Stimulated activated CD4-positive, alpha-beta T cell treated with anti-CD3 and anti-CD28 coated beads, Interleukin-4, amount 100 ng/mL, for 48 hours (primary cell): ENCODE measurements at regions not wholly inside any gene's neighbourhood (a gene's known extent, or its start where the extent isn't known, plus 50 kb on each side); places are given as distances from the start of the nearest gene placed in this dataset.

Experiments used
- DNase-seq, 2 donors: peaks; one replicate each; pipeline ENCODE4 v3.0.0-alpha.2; 2020; ENCODE audit warnings: low read depth in 2 of 2

DNA sequence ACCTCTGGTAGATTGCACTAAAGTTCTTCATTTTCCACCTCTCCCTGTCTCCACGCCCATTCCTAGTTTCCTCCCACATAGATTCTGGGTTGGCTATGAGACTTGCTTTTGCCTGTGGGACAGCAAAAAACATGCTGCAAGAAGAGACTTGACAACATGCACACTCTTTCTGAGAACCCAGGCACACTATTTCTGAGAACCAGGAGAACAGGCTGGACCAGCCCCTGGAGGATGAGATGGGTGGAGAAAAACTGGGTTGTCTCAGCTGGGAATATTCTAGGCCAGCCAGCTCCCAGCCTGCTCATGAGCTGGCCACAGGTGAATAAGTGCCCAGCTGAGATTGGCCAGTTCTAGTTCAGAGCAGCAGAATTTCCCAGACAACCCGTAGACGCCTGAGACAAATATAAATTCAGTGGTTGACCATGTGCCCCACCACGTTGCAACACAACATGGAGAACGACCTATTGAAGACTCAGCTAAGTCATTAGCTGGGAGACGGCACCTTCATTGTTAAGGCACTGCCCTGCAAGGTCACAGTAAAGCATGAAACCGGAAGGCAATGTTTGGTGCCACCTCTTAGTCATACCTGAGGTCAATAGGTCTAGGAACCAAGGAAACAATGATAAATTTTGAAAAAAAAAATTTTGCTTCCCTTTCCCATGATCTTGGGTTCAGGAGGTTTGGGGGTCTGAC is 92.7 kb upstream of the AKR1E2 start:
- no peak for DNase-seq

DNA sequence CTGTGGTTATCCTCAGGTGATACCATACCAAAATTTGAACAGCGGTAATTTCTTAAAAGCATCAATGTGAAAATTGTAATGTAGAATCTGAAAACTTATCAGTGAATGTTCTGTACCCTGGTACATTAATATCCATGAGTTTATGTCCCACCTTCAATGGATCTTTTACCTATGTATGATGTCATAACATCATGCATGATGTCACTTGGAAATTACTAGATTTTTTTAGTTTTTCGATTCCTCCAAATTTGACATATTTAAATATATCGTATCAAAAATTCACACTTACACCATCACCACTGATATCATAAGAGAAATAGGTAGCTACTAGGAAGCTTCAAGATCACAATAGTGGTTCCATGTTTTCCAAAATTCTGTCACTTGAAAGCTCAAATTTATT is 95.0 kb upstream of the AKR1E2 start:
- DNase-seq = no peak

DNA sequence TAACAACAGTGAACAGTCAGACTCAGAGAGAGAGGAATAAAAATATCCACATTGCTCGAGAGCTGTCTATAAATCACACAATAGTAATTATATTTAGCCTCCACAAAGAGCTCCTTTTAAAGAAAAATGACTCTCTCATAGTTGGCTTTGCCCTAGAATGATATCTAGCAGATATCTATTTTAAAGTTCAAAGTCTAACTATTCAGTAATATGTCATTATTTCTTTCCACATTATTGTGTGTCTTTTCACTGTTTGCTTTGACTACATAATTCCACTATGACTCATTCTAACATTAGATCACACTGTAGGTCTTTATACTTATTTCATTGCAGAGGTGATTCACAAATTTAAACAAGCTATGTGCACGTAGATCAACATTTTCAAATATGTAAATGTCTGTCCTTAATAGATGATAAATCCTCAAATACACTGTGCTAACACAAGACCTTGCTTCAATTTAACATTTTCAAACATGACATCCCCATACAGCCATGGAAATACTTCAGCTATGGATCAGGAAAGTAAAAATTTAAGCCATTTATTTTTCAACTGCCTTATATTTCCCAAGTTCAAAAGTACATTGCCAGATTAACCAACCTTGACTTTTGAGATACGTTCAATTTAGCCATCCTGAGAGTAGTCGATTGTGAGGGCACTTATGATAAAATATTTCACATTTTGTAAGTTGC is 99.9 kb upstream of the AKR1E2 start:
- DNase-seq = no peak

DNA sequence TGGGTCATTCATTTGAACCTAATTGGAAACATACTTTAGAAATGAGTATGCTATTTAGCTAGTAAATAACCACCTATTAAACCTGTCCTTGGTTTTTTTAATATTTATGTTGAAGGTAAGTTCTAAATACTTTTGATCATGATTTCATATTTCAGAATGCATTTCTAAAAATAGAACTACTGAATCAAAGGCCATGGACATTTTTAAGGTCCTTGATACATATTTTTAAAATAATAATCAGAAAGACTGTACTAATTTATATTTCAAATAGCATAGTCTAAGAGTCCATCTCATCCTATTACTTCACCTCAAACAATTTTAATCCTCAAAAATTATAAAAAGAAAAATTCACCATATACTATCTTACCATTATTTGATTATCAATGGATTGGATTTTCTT is 102.1 kb upstream of the AKR1E2 start:
- DNase-seq = no peak

DNA sequence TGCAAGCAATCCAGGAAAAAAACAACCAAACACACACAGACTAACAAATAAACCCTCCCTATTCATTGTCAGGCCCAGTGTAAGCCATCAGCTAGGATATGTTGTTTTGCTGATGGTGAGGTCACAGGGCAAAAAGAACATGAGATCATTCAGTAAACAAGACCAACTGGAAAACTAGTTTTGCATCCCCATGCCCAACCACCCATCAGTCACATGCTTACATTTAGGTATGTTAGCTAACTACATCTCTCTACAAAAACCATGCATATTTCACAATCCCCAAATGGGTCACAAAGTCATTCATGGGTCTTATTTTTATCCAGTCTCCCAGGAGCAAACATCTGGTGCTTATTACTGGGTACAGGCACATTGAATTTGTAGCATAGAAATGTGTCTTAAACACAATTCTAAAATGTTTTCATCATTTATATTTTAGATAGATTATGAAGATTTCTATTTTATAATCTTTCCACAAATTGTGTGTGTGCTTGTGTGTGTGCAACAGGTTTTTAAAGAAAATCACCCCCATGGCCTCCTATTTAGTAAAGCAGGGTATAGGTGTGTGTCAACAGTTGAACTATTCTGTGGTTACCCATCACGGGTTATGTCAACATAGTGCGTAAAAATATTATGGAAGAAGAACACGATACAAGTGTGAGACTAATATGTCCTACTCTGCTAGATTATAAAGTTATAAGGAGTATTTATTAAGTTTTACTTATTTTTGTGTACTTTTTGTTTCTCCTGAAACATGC is 103.8 kb upstream of the AKR1E2 start:
- DNase-seq = no peak

DNA sequence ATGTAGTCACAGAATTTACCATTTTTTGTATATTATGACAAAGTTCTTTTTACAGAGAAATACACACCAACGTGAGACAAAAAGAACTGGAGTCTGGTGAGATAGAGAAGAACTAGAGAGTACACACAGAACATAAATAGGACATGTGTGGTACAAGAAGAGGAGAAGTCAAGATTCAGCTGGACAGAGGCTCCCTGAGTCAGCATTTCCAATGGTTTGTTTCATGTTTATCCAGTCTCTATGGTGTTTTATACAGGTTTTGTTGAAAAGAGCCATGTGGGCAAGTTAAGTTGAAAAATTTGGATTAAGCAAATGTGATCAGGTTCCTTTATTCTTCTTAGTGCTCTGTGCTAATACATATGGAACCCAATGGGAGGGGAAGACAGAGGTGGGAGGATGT is 105.5 kb upstream of the AKR1E2 start:
- DNase-seq = no peak

DNA sequence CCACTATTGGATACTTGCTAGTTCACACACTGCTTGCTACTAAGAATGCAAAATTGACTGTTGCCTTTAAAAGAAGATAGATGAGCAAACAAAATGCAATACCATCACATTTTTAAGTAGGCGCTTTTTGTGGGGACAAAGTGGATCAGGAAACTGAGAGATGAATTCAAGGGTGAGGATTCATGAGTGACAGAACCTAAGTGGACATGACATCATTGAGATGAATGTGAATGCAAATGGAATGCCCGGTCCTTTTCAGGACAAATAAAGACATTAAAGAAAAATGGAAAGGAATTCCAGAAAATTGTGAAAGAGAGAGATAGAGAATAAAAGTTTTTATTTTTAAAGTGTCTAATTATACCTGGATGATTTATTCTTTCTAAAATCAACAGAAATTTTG is 106.3 kb upstream of the AKR1E2 start:
- no peak for DNase-seq

DNA sequence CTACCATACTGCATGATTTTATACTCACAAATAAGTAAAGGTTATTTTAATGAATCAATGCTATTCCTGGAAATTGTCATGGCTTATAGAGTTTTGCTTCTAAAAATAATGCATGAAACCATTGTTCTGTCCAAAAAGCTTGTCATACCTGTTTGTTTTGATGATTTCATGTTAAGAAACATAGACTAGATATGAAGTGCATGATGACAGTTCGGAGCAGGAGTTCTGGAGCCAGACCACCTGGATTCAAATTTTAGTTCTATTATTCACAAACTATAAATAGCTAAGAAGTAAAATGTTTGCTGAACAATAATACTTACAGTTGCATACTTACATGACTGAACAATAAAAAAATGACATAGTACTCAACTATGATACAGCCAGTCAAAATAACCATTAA is 107.0 kb upstream of the AKR1E2 start:
- DNase-seq = no peak

DNA sequence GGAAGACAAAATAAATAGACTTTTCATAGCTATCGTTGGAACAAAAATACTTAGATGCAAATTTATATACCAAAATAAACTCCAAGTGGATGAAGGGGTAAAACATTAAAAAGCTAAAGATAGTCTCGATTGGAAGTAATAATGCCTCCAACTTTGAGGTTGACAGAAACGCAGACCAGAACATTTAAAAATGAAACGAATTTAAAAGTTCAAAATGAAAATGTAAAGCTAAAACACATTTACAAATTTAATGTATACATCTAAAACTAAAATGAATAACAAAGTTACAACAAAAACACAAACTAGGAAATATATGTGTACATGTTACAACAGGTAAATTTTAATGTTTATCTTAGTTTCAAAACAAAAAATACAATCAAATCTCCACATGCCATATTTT is 107.5 kb upstream of the AKR1E2 start:
- no peak for DNase-seq

DNA sequence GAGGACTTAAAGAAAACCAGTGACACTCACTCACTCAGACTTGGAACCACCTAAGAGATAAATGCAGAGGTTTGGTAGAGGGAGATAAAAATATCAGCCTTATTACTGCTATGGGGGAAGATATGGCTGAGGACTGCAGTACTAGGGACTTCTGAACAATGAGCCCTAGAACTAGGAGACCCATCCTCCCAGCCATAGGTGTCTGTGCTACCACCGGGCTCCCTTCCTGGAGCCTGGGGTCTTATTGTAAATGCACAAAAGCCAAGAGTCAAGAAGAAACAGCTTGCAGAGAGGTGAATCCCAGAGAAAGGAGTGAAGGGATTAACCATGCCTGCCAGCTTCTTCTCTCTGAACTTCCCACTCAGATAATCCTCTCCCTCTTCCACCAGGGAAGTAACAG is 108.3 kb upstream of the AKR1E2 start:
- DNase-seq = no peak

DNA sequence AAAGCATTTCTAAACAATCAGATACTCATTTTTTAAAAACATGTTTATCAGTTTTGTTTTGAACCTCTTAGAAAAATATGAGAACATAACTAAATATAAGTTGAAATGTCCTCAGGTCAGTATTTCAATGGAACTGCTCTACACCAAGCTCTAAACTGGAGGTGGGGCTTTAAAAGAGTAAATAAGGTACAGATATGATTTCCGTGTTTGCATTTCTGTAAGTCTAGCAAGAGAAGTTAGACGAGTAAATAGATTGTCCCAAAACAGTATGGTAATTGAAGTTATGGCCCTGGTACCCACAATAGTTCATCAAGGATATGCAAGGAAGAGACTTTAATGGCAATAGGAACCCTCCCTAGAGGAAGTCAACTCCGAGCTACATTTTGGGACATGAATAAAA is 115.1 kb upstream of the AKR1E2 start:
- no peak for DNase-seq

DNA sequence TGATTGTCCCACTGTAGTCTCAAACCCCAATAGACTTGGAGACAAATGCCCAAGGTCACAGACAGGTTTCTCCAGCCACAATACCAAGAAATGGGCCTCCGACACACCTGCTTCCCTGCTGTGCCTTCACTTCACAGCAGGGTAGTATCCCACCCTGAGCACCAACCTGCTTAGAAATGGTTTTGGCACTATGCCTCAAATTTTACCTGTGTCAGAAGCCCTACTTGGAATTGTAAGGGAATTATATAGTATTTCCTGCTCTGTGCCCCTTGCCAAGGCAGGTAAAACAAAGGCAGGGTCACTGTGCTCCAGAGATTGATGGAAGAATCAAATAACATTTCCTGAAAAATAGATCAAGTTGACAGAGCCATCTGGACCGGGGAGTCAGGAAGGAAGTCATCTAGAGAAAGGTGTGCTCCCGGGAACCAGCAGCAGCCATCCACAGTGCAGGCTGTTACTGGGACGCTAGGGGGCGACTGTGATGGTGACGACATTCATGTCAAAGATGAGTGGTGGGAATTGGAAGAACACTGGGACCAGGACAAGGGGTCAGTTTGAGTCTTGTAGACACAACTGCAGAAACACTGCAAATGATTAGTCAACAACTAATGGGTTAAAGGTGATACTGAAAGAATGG is 117.8 kb upstream of the AKR1E2 start:
- peak; percentile 17 to 19 for DNase-seq

DNA sequence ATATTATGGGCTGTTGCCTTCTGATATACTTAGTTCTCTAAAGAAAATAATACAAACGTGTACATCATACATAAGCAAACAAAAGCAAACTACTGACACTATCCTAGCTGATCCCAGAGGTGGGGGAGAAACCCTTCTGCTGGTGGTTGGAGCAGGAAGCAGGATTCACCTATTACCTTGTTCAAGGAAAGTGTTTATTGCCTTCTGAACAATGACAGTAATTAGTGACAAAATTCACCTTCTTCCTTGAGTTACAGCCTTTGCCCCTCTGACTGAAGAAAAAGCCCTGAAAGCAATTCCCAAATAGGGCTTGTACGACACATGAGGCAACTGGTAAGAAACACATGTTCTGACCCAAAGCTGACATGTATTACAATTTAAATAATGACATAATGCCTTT is 118.8 kb upstream of the AKR1E2 start:
- DNase-seq = no peak

DNA sequence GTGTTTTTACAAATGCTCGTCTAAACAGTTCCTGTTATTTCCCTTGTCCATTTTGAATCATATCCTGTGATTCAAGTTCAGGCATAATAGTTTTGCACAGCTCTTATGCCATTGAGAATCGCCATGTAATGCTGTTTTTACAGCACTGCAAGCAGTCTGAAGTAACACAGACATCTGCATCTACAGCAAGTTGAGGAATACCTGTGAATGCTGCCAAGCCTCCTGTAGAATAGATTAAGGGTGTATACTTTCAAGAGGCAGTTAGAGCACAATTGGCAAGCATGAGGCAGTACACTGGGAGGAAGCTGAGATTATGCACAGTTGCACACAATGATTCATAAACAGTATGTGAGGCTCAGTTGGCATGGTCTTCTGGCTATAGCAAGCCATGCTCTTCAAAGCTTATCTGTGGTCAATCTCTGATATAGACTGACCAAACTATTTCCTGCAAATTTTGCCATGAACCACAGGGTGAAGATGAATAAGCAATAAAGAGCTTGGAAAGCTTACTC is 121.9 kb upstream of the AKR1E2 start:
- no peak for DNase-seq

DNA sequence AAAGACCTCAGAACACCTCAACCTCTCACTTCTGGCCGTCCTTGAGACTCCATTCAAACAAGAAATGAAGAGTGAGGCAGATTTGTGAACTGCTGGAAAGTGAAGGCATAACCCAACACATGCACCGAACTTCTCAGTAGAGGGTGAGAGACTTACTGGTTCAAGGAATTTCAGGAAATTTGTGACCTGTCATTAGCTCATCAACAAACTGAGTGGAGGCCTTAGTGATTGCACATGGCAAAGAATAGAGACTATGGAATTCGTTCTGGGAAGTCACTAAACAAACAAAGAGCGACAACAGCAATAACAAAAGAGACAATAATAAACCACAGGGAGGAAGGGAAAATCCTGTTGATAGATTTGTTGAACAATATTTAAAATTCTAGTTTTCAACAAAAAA is 125.0 kb upstream of the AKR1E2 start:
- DNase-seq = no peak

DNA sequence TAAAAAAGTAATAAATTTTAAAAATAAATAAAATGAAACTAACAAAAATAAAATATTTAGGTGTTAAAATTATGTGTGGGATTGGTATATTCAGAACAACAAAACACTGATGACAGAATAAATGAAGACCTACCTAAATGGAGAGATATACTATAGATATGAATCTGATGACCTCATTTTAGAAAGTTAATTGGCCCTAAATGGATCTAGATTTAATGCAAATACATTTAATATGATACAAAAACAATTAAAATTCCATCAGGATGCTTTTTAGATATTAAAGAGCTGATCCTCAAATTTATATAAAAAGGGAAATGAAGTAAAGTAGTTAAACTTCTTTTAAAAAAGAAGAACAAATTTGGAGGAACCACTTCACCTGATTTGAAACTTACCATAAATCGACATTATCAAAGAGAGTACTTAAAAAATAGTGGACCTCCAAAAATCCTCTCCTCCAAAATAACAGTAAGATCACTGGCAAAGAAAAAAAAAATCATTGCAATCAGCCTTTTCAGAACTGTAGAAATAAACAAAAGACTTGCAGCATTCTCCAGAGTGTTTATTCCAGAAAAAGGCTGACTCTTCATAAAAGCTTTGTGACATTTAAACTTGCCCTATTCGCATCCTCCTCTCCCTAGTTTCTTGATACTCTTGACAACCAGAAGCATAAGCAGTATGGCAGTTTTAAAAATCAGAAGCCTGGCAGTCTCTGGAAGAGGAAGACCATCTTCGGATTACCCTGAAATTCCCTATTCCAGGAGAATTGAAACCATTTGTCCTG is 125.9 kb upstream of the AKR1E2 start:
- no peak for DNase-seq

DNA sequence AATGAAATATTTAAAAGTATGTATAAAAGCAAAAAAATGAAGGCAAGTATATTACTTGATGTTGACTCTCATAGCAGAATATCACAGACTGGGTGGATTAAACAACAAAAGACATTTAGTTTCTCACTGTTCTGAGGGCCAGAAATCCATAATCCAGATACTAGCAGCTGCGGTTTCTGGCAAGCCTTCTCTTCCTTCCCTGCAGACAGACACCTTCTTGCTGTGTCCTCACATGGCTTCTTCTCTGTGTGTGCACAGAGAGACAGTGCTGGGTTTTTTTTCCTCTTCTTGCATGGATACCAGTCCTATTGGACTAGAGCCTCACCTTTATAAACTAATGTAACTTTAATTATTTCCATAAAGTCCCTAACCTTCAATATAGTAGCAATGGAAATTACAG is 127.9 kb upstream of the AKR1E2 start:
- no peak for DNase-seq

DNA sequence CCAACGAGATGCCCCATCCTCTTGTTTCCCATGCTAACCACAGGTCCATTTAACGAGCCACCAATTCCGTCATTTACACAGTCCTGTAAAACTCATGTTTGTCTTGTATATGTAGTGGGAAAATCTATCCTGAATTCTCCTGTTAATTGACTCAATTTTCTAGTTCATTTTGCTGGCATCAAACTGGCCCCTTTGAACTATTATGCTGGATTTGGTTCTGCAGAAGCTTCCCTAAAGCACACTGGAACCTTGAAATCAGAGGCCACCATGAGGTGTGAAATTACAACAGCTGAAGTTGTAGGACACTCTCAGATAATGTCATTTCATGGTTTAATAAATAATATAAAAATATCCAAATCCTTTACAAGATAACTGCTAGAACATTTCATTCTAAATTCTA is 129.8 kb upstream of the AKR1E2 start:
- DNase-seq = no peak

DNA sequence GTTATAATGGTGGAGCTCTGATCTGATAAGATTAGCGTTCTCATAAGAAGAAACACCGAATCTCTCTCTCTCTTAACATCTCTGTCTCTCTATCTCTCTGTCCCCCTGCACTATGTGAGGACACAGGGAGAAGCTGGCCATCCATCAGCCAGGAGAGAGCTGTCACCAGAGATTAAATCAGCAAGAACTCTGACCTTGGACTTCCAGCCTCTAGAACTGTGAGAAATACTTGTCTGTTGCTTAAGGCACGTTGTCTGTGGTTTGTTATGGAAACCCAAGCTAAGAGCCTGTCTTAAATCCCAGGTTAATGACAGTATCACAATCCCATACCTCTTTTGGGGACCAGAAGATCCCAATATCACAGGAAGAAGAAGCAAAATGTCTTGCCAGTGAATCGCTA is 132.0 kb upstream of the AKR1E2 start:
- no peak for DNase-seq

DNA sequence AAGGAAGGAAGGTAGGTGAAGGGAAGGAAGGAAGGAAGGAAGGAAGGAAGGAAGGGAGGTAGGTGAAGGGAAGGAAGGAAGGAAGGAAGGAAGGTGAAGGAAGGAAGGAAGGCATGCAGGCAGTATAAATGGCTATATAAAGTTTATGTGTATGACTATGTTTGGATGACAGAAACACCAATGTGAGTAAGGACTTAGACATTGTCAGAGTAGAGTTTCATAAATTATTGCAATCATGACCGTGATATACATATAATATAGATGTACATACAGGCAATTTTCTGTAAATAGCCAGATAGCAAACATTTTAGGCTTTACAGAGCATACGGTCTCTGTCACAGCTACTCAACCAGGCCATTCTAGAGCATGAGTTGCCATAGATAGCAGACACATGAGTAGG is 133.8 kb upstream of the AKR1E2 start:
- no peak for DNase-seq

DNA sequence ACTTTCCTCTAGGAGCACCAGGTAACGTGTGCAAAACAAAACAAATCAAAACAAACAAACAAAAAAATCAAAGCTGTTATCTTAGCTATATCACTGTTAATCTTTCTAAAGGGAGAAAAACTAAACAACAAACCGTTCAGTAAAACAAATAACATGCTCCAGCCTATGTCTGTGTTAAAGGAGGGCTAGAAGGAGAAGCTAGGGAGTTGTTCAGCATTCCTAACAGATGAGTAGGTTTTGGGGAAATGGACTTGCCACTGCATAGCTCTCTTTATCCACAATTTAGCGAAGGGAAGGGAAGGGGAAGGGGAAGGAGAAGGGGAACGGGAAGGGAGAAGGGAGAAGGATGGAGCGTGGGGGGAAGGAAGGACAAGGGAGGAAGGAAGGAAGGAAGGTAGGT is 134.2 kb upstream of the AKR1E2 start:
- no peak for DNase-seq

DNA sequence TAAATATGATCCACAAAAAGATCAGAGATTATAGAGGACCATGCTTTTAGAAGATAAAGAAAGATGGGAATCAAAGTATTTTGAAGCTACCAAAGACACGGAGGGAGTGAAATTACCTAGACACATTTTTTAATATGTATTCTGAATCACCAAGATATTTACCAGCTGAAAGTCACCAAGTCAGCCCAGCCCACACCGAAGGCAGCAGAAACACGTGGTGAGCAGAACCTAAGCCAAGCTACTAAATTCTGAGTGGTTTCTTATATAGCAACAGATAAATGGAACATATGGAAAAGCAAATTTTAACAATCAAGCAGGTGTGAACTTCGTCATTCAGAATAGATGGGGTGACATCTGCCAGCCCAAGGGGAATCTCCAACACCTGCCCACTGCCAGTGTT is 134.7 kb upstream of the AKR1E2 start:
- DNase-seq = no peak
